ENCODE measurements at regions not wholly inside any gene's neighbourhood (a gene's known extent, or its start where the extent isn't known, plus 50 kb on each side); places are given as distances from the start of the nearest gene placed in this dataset.

GRCh38 chr14:49173765-49174373, 412.3 kb downstream of the RPS29 start:
- peak; percentile 76 for ATAC-seq (ENCODE audit: low read depth)
- TF ChIP-seq EZH2 (IDR thresholded peaks at IDR 0.05; ENCODE audit: borderline replicate concordance, insufficient read depth, low read depth, low read length, poor library complexity, severe bottlenecking) = no peak
- TF ChIP-seq CTCF (IDR thresholded peaks at IDR 0.05) = peak; percentile 80
- H3K9me3 Mint-ChIP-seq (ENCODE audit: insufficient read depth) = no peaks in the 10 kb centered on the region
- Histone ChIP-seq H2AFZ (ENCODE audit: insufficient read depth, low read depth, low read length, poor library complexity, severe bottlenecking) (no peak overlapping the region), H3K4me3 (ENCODE audit: control extremely low read depth in 1 of 5, extremely low read depth in 1 of 5, insufficient read depth in 1 of 5, low read depth in 2 of 5, low read length in 4 of 5) (no peak overlapping the region), H3K79me2 (ENCODE audit: control insufficient read depth, insufficient read depth, low read length) (no peaks in the 10 kb centered on the region), H3K4me1 (ENCODE audit: control insufficient read depth in 2 of 2, insufficient read depth in 2 of 2, low read length in 2 of 2) (no peaks in the 10 kb centered on the region), H3K27ac (ENCODE audit: low read length in 2 of 2) (no peak overlapping the region), H3K4me2 (replicated peaks; ENCODE audit: low read depth, low read length, poor library complexity, severe bottlenecking) (no peak overlapping the region), H3K27me3 (replicated peaks in 1 of 4; ENCODE audit: control extremely low read depth in 1 of 4, control insufficient read depth in 3 of 4, insufficient read depth in 4 of 4, low read length in 3 of 4) (no peaks in the 10 kb centered on the region), H3K36me3 (replicated peaks in 1 of 2; ENCODE audit: control extremely low read depth in 1 of 2, control insufficient read depth in 1 of 2, extremely low read depth in 1 of 2, insufficient read depth in 2 of 2, low read length in 1 of 2) (no peaks in the 10 kb centered on the region), H4K20me1 (ENCODE audit: control insufficient read depth, insufficient read depth, low read length, poor library complexity, severe bottlenecking) (no peaks in the 10 kb centered on the region), H3K9ac (ENCODE audit: low read length) (no peak overlapping the region), H3K9me3 (ENCODE audit: control extremely low read depth in 1 of 3, control insufficient read depth in 2 of 3, insufficient read depth in 1 of 3, low read length in 2 of 3) (no peaks in the 10 kb centered on the region)
- peak; percentile 81 for DNase-seq
- intact Hi-C loops (cut with micrococcal nuclease) = loop anchor here (2.0 kb wide), 1 partner anchor 775 kb away; no protein-coding TSS in a partner anchor
- ChIA-PET POLR2A (no interaction called here), CTCF (interaction anchor here (0.6 to 1.6 kb wide), 12 partner anchors 16 to 1259 kb away, joined by 3 to 23 read pairs (median 3); no protein-coding TSS in a partner anchor)
- H3K27ac Mint-ChIP-seq = no peak overlapping the region
- 6% methylated on average over 2 of the region's 3 CpGs for WGBS (ENCODE audit: insufficient coverage)
- H3K4me1 Mint-ChIP-seq = no peaks in the 10 kb centered on the region
- H3K4me3 Mint-ChIP-seq = no peak overlapping the region
- peaks cover 15% of the 10 kb centered on the region for H3K27me3 Mint-ChIP-seq

- Mint-ChIP-seq H3K27me3 (no peaks in the 10 kb centered on the region), H3K4me3 (no peak overlapping the region), H3K4me1 (peaks cover 19% of the 10 kb centered on the region), H3K27ac (no peak overlapping the region), H3K9me3 (ENCODE audit: insufficient read depth) (no peaks in the 10 kb centered on the region)
- ChIA-PET CTCF (no interaction called here), POLR2A (no interaction called here)
- H3K4me1 ChIP-seq (ENCODE audit: control insufficient read depth in 2 of 2, insufficient read depth in 2 of 2, low read length in 2 of 2) = peaks cover 8 to 15% of the 10 kb centered on the region in 2 donors
- no peaks in the 10 kb centered on the region for H4K20me1 ChIP-seq (ENCODE audit: control insufficient read depth, insufficient read depth, low read length, poor library complexity, severe bottlenecking)
- H3K9ac ChIP-seq (ENCODE audit: low read length) = no peak overlapping the region
- H3K4me2 ChIP-seq (replicated peaks; ENCODE audit: low read depth, low read length, poor library complexity, severe bottlenecking) = no peak overlapping the region
- H3K4me3 ChIP-seq (ENCODE audit: control extremely low read depth in 1 of 5, extremely low read depth in 1 of 5, insufficient read depth in 1 of 5, low read depth in 2 of 5, low read length in 4 of 5) = no peak overlapping the region
- ATAC-seq (ENCODE audit: low read depth) = no peak
- no peaks in the 10 kb centered on the region for H3K27me3 ChIP-seq (replicated peaks in 1 of 4; ENCODE audit: control extremely low read depth in 1 of 4, control insufficient read depth in 3 of 4, insufficient read depth in 4 of 4, low read length in 3 of 4)
- no CpG with 5 or more reads among the region's 2 CpGs for WGBS (ENCODE audit: insufficient coverage)
- no peaks in the 10 kb centered on the region for H3K36me3 ChIP-seq (replicated peaks in 1 of 2; ENCODE audit: control extremely low read depth in 1 of 2, control insufficient read depth in 1 of 2, extremely low read depth in 1 of 2, insufficient read depth in 2 of 2, low read length in 1 of 2)
- intact Hi-C loops (cut with micrococcal nuclease) = no loop called here
- no peak overlapping the region for H3K27ac ChIP-seq (ENCODE audit: low read length in 2 of 2)
- TF ChIP-seq EZH2 (IDR thresholded peaks at IDR 0.05; ENCODE audit: borderline replicate concordance, insufficient read depth, low read depth, low read length, poor library complexity, severe bottlenecking) = no peak
- TF ChIP-seq CTCF (IDR thresholded peaks at IDR 0.05) = no peak
- no peak for DNase-seq
- H2AFZ ChIP-seq (ENCODE audit: insufficient read depth, low read depth, low read length, poor library complexity, severe bottlenecking) = no peak overlapping the region
- H3K79me2 ChIP-seq (ENCODE audit: control insufficient read depth, insufficient read depth, low read length) = no peaks in the 10 kb centered on the region
- H3K9me3 ChIP-seq (ENCODE audit: control extremely low read depth in 1 of 3, control insufficient read depth in 2 of 3, insufficient read depth in 1 of 3, low read length in 2 of 3) = no peaks in the 10 kb centered on the region
Measured at GRCh38 chr14:49164074-49164473, 422.1 kb downstream of the RPS29 start.
